Stimulated activated naive B cell treated with anti-CD40 and anti-IgM and Interleukin-4, amounts not matched to agents 10 μg/mL and 1 μg/mL and 100 μg/mL, for 72 hours (primary cell): ENCODE measurements at regions not wholly inside any gene's neighbourhood (a gene's known extent, or its start where the extent isn't known, plus 50 kb on each side); places are given as distances from the start of the nearest gene placed in this dataset.

Experiments used
- ATAC-seq, 2 donors: fragments of 150-1000 bp; cut with Tn5 transposase; replicated peaks; 2 replicates each; pipeline ENCODE4 v1.10.0; 2021; ENCODE audit warnings: moderate library complexity in 1 of 2
- DNase-seq: peaks from one replicate; pipeline ENCODE4 v3.0.0; 2021
- H3K27ac Mint-ChIP-seq: one replicate; pipeline ENCODE4 v1.8.0; 2022; ENCODE audit warnings: mild to moderate bottlenecking, mixed read lengths
- H3K27me3 Mint-ChIP-seq, 2 donors: one replicate each; pipeline ENCODE4 v1.8.0; 2022; ENCODE audit warnings: mixed read lengths in 2 of 2
- H3K36me3 Mint-ChIP-seq, 2 donors: one replicate each; pipeline ENCODE4 v1.8.0; 2022; ENCODE audit warnings: mixed read lengths in 2 of 2, mild to moderate bottlenecking in 1 of 2
- H3K4me1 Mint-ChIP-seq, 2 donors: one replicate each; pipeline ENCODE4 v1.8.0; 2022; ENCODE audit warnings: mixed read lengths in 2 of 2, mild to moderate bottlenecking in 1 of 2
- H3K4me3 Mint-ChIP-seq, 2 donors: one replicate each; pipeline ENCODE4 v1.8.0; 2022; ENCODE audit warnings: mild to moderate bottlenecking in 2 of 2, mixed read lengths in 2 of 2, moderate library complexity in 1 of 2
- H3K9me3 Mint-ChIP-seq, 2 donors: one replicate each; pipeline ENCODE4 v1.8.0; 2022; ENCODE audit warnings: mixed read lengths in 2 of 2, mild to moderate bottlenecking in 1 of 2

GRCh38 chr14:76941544-76941943, 87.0 kb downstream of the IRF2BPL start:
- ATAC-seq (no peak), DNase-seq (no peak)
- peaks cover 2 to 4% of the 10 kb centered on the region in 2 donors for H3K4me1 Mint-ChIP-seq
- no peaks in the 10 kb centered on the region for H3K9me3 Mint-ChIP-seq
- H3K27ac Mint-ChIP-seq = no peak overlapping the region
- no peaks in the 10 kb centered on the region for H3K36me3 Mint-ChIP-seq
- no peak overlapping the region for H3K4me3 Mint-ChIP-seq
- no peaks in the 10 kb centered on the region for H3K27me3 Mint-ChIP-seq

- no peak for DNase-seq
- H3K27me3 Mint-ChIP-seq = no peaks in the 10 kb centered on the region
- no peak overlapping the region for H3K4me3 Mint-ChIP-seq
- H3K36me3 Mint-ChIP-seq = no peaks in the 10 kb centered on the region
- H3K27ac Mint-ChIP-seq = no peak overlapping the region
- peaks cover 0 to 2% of the 10 kb centered on the region in 2 donors for H3K4me1 Mint-ChIP-seq
- no peak for ATAC-seq
- H3K9me3 Mint-ChIP-seq = no peaks in the 10 kb centered on the region
Observed at GRCh38 chr14:76940021-76940760, 88.3 kb downstream of the IRF2BPL start.

- ATAC-seq = no peak
- no peak overlapping the region for H3K4me3 Mint-ChIP-seq
- H3K4me1 Mint-ChIP-seq = peaks cover 0 to 2% of the 10 kb centered on the region in 2 donors
- H3K27me3 Mint-ChIP-seq = no peaks in the 10 kb centered on the region
- no peak for DNase-seq
- no peaks in the 10 kb centered on the region for H3K9me3 Mint-ChIP-seq
- no peak overlapping the region for H3K27ac Mint-ChIP-seq
- H3K36me3 Mint-ChIP-seq = no peaks in the 10 kb centered on the region
Observed at GRCh38 chr14:76939015-76939742, 89.3 kb downstream of the IRF2BPL start.

GRCh38 chr14:76938092-76938500, 90.4 kb downstream of the IRF2BPL start:
- no peak overlapping the region for H3K27ac Mint-ChIP-seq

GRCh38 chr14:76937181-76938091, 91.1 kb downstream of the IRF2BPL start:
- ATAC-seq = no peak
- no peaks in the 10 kb centered on the region for H3K36me3 Mint-ChIP-seq
- H3K27ac Mint-ChIP-seq = no peak overlapping the region
- no peak for DNase-seq
- H3K27me3 Mint-ChIP-seq = no peaks in the 10 kb centered on the region
- no peak overlapping the region for H3K4me3 Mint-ChIP-seq
- H3K9me3 Mint-ChIP-seq = no peaks in the 10 kb centered on the region
- H3K4me1 Mint-ChIP-seq = peaks cover 0 to 3% of the 10 kb centered on the region in 2 donors

More at GRCh38 chr14:76938092-76938500, 90.4 kb downstream of the IRF2BPL start:
- ATAC-seq (no peak), DNase-seq (no peak)
- Mint-ChIP-seq H3K27me3 (no peaks in the 10 kb centered on the region), H3K36me3 (no peaks in the 10 kb centered on the region), H3K9me3 (no peaks in the 10 kb centered on the region), H3K4me3 (no peak overlapping the region), H3K4me1 (peaks cover 0 to 4% of the 10 kb centered on the region in 2 donors)

GRCh38 chr14:76936483-76936882, 92.0 kb downstream of the IRF2BPL start:
- Mint-ChIP-seq H3K9me3 (no peaks in the 10 kb centered on the region), H3K4me3 (no peak overlapping the region), H3K27ac (no peak overlapping the region), H3K4me1 (peaks cover 0 to 2% of the 10 kb centered on the region in 2 donors), H3K36me3 (no peaks in the 10 kb centered on the region), H3K27me3 (no peaks in the 10 kb centered on the region)
- DNase-seq (no peak), ATAC-seq (no peak)

- Mint-ChIP-seq H3K27ac (no peak overlapping the region), H3K36me3 (no peaks in the 10 kb centered on the region), H3K9me3 (no peaks in the 10 kb centered on the region), H3K4me3 (no peak overlapping the region), H3K4me1 (peaks cover 8 to 10% of the 10 kb centered on the region in 2 donors), H3K27me3 (no peaks in the 10 kb centered on the region)
- DNase-seq (no peak), ATAC-seq (no peak)
Observed at GRCh38 chr14:76933515-76933914, 95.0 kb downstream of the IRF2BPL start.

- H3K9me3 Mint-ChIP-seq = no peaks in the 10 kb centered on the region
- H3K36me3 Mint-ChIP-seq = no peaks in the 10 kb centered on the region
- H3K4me1 Mint-ChIP-seq = peaks cover 12 to 17% of the 10 kb centered on the region in 2 donors
- DNase-seq (no peak), ATAC-seq (no peak)
- peaks cover 0 to 3% of the 10 kb centered on the region in 2 donors for H3K27me3 Mint-ChIP-seq
- H3K4me3 Mint-ChIP-seq = no peak overlapping the region
- no peak overlapping the region for H3K27ac Mint-ChIP-seq
Observed at GRCh38 chr14:76931631-76932402, 96.7 kb downstream of the IRF2BPL start.

GRCh38 chr14:76930549-76930948, 98.0 kb downstream of the IRF2BPL start:
- Mint-ChIP-seq H3K27me3 (peaks cover 0 to 9% of the 10 kb centered on the region in 2 donors), H3K4me1 (peaks cover 20 to 30% of the 10 kb centered on the region in 2 donors), H3K27ac (no peak overlapping the region), H3K36me3 (no peaks in the 10 kb centered on the region), H3K9me3 (no peaks in the 10 kb centered on the region), H3K4me3 (no peak overlapping the region)
- ATAC-seq = no peak
- DNase-seq = no peak

- no peaks in the 10 kb centered on the region for H3K36me3 Mint-ChIP-seq
- H3K27ac Mint-ChIP-seq = peak overlapping the region; percentile 2
- peaks cover 20 to 30% of the 10 kb centered on the region in 2 donors for H3K4me1 Mint-ChIP-seq
Observed at GRCh38 chr14:76929927-76930326, 98.6 kb downstream of the IRF2BPL start.

GRCh38 chr14:76927971-76928700, 100.4 kb downstream of the IRF2BPL start:
- H3K27ac Mint-ChIP-seq = no peak overlapping the region
- no peak overlapping the region for H3K4me3 Mint-ChIP-seq
- H3K36me3 Mint-ChIP-seq = no peaks in the 10 kb centered on the region
- peaks cover 25 to 36% of the 10 kb centered on the region in 2 donors for H3K4me1 Mint-ChIP-seq
- peaks cover 0 to 20% of the 10 kb centered on the region in 2 donors for H3K27me3 Mint-ChIP-seq
- DNase-seq = no peak
- ATAC-seq = no peak
- no peaks in the 10 kb centered on the region for H3K9me3 Mint-ChIP-seq

More at GRCh38 chr14:76929927-76930326, 98.6 kb downstream of the IRF2BPL start:
- no peak for DNase-seq
- Mint-ChIP-seq H3K27me3 (peaks cover 0 to 13% of the 10 kb centered on the region in 2 donors), H3K9me3 (no peaks in the 10 kb centered on the region), H3K4me3 (peak overlapping the region; percentile 0 to 41)
- peak; percentile 33 to 51 for ATAC-seq

GRCh38 chr14:76926521-76927251, 100.5 kb downstream of the LRRC74A start:
- H3K9me3 Mint-ChIP-seq = no peaks in the 10 kb centered on the region
- peaks cover 12 to 34% of the 10 kb centered on the region in 2 donors for H3K27me3 Mint-ChIP-seq
- peak overlapping the region; percentile 81 for H3K27ac Mint-ChIP-seq
- H3K4me3 Mint-ChIP-seq = peak overlapping the region in 1 of 2 donors; percentile 62
- DNase-seq = no peak
- ATAC-seq = peak; percentile 78 to 83
- no peaks in the 10 kb centered on the region for H3K36me3 Mint-ChIP-seq
- peaks cover 29 to 50% of the 10 kb centered on the region in 2 donors for H3K4me1 Mint-ChIP-seq
